GM23338 (cell line): ENCODE measurements at regions not wholly inside any gene's neighbourhood (a gene's known extent, or its start where the extent isn't known, plus 50 kb on each side); places are given as distances from the start of the nearest gene placed in this dataset.

Experiments
- ATAC-seq: fragments of 200-7000 bp; cut with Tn5 transposase; 3 replicates; pipeline ENCODE4 v1.9.1; 2020
- DNase-seq: peaks from one replicate; pipeline ENCODE4 v3.0.0-alpha.2; 2015; ENCODE audit warnings: low spot score
- H2AFZ ChIP-seq: fragments of 200-600 bp; sonication (generic); 2 replicates; pipeline ENCODE4 v1.8.0; 2016; ENCODE audit warnings: antibody characterized with exemption, mild to moderate bottlenecking, moderate library complexity
- H3F3A ChIP-seq: fragments of 200-600 bp; sonication (generic); replicated peaks from 2 replicates; pipeline ENCODE4 v1.8.0; 2017; ENCODE audit warnings: antibody characterized with exemption, mixed run types, low read depth
- H3K27ac ChIP-seq: fragments of 200-600 bp; sonication (generic); 2 replicates; pipeline ENCODE4 v1.6.1; 2016; ENCODE audit warnings: low read depth
- H3K27me3 ChIP-seq: fragments of 200-600 bp; sonication (generic); 2 replicates; pipeline ENCODE4 v1.8.0; 2016; ENCODE audit warnings: mild to moderate bottlenecking, mixed run types, moderate library complexity; ENCODE audit not compliant: insufficient read depth
- H3K36me3 ChIP-seq: fragments of 200-600 bp; sonication (generic); 2 replicates; pipeline ENCODE4 v1.8.0; 2016; ENCODE audit warnings: mild to moderate bottlenecking; ENCODE audit not compliant: insufficient read depth
- H3K4me1 ChIP-seq: fragments of 200-600 bp; sonication (generic); 2 replicates; pipeline ENCODE4 v1.8.0; 2016; ENCODE audit warnings: mild to moderate bottlenecking, moderate library complexity; ENCODE audit not compliant: insufficient read depth
- H3K4me2 ChIP-seq: fragments of 200-600 bp; sonication (generic); 2 replicates; pipeline ENCODE4 v1.7.1; 2017; ENCODE audit warnings: mixed run types
- H3K4me3 ChIP-seq: fragments of 200-600 bp; sonication (generic); 2 replicates; pipeline ENCODE4 v1.6.1; 2016; ENCODE audit warnings: mixed run types
- H3K79me2 ChIP-seq: fragments of 200-600 bp; sonication (generic); replicated peaks from 2 replicates; pipeline ENCODE4 v1.8.0; 2017; ENCODE audit warnings: mild to moderate bottlenecking; ENCODE audit not compliant: insufficient read depth
- H3K9me2 ChIP-seq: fragments of 200-600 bp; sonication (generic); 2 replicates; pipeline ENCODE4 v1.8.0; 2017; ENCODE audit not compliant: insufficient read depth
- H4K20me1 ChIP-seq: fragments of 200-600 bp; sonication (generic); replicated peaks from 2 replicates; pipeline ENCODE4 v1.8.0; 2017; ENCODE audit warnings: mild to moderate bottlenecking; ENCODE audit not compliant: insufficient read depth
- H3K27ac Mint-ChIP-seq: 2 replicates; pipeline ENCODE4 v1.8.0; 2020; ENCODE audit warnings: inconsistent platforms, mild to moderate bottlenecking, moderate library complexity, mixed read lengths
- H3K27me3 Mint-ChIP-seq: 3 replicates; pipeline ENCODE4 v1.8.0; 2022; ENCODE audit warnings: low read depth, mild to moderate bottlenecking, moderate library complexity, mixed read lengths, inconsistent platforms; ENCODE audit not compliant: insufficient read depth, poor library complexity
- H3K36me3 Mint-ChIP-seq: 3 replicates; pipeline ENCODE4 v1.8.0; 2021; ENCODE audit warnings: low read depth, mild to moderate bottlenecking, inconsistent platforms, moderate library complexity, mixed read lengths
- H3K4me1 Mint-ChIP-seq: 3 replicates; pipeline ENCODE4 v1.8.0; 2020; ENCODE audit warnings: mild to moderate bottlenecking, inconsistent platforms, mixed read lengths
- H3K4me3 Mint-ChIP-seq: 3 replicates; pipeline ENCODE4 v1.8.0; 2021; ENCODE audit warnings: moderate library complexity, mild to moderate bottlenecking, inconsistent platforms, mixed read lengths
- H3K9me3 Mint-ChIP-seq: 3 replicates; pipeline ENCODE4 v1.8.0; 2020; ENCODE audit warnings: moderate library complexity, mild to moderate bottlenecking, inconsistent platforms, mixed read lengths
- CREB1 ChIP-seq: fragments of 250-450 bp; sonication (Bioruptor Pico); IDR thresholded peaks from 2 replicates; pipeline ENCODE4 v1.5.0; 2020; ENCODE audit warnings: low read depth, mild to moderate bottlenecking, moderate library complexity
- EZH2 ChIP-seq: fragments of 200-600 bp; sonication (generic); IDR thresholded peaks from one replicate; pipeline ENCODE4 v1.8.0; 2017; ENCODE audit warnings: antibody characterized with exemption, mild to moderate bottlenecking, low read depth; ENCODE audit not compliant: unreplicated experiment
- EZH2phosphoT487 ChIP-seq: fragments of 200-600 bp; sonication (generic); IDR thresholded peaks from one replicate; pipeline ENCODE4 v1.8.1; 2018; ENCODE audit warnings: antibody characterized with exemption; ENCODE audit not compliant: unreplicated experiment
- JUNB ChIP-seq: IDR thresholded peaks from one replicate; pipeline ENCODE4 v1.6.1; 2016; ENCODE audit warnings: antibody characterized with exemption; ENCODE audit not compliant: unreplicated experiment
- NANOG ChIP-seq: IDR thresholded peaks from 2 replicates; pipeline ENCODE4 v1.6.1; 2016; ENCODE audit warnings: antibody characterized with exemption, borderline replicate concordance
- POLR2AphosphoS5 ChIP-seq: IDR thresholded peaks from 2 replicates; pipeline ENCODE4 v1.6.1; 2016; ENCODE audit warnings: antibody characterized with exemption, low read depth
- REST ChIP-seq: IDR thresholded peaks from one replicate; pipeline ENCODE4 v1.6.1; 2018; ENCODE audit warnings: antibody characterized with exemption; ENCODE audit not compliant: unreplicated experiment
- STAT1 ChIP-seq: IDR thresholded peaks from one replicate; pipeline ENCODE4 v1.6.1; 2016; ENCODE audit warnings: antibody characterized with exemption; ENCODE audit not compliant: unreplicated experiment
- ZNF114 ChIP-seq: fragments of 250-450 bp; sonication (Bioruptor Pico); IDR thresholded peaks from 2 replicates; pipeline ENCODE4 v1.5.0; 2020; ENCODE audit warnings: mild to moderate bottlenecking, moderate library complexity
- ZNF331 ChIP-seq: fragments of 250-450 bp; sonication (Bioruptor Pico); IDR thresholded peaks from 2 replicates; pipeline ENCODE4 v1.5.0; 2020; ENCODE audit warnings: low read depth, mild to moderate bottlenecking, moderate library complexity
- TF ChIP-seq, protein P1 (sequence below): IDR thresholded peaks from 2 replicates; pipeline ENCODE4 v1.6.1; 2016; ENCODE audit warnings: antibody characterized with exemption
- TF ChIP-seq, protein P2 (sequence below): fragments of 250-450 bp; sonication (Bioruptor Pico); IDR thresholded peaks from 2 replicates; pipeline ENCODE4 v1.5.0; 2020; ENCODE audit warnings: mild to moderate bottlenecking, moderate library complexity

DNA sequence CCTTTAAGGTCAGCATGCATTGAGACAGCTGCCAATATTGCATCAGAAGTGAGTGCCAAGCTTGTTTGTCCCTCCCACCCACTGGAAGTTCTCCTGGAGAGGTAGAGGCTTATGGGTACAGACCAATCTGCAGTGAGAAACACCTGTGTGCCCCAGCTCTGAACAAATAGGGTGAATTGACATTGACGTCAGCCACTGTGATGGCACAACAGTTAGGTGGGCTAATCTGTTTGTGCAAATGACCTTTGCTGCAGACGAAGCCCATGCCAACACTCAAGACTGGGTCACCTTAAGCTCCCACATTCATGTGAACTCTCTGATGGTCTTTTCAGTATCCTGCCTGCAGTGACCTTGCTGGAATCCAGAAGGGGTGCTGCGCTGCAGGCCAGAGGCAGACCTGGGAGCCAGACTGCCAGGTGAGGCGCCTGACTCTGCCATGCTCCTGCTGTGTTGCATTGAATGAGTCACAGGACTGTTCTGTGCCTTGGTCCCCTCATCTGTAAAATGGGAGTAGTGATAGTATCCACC lies 99.9 kb downstream of the ALDH8A1 start:
- H3K4me3 ChIP-seq, result no peak overlapping the region
- no peak for TF ChIP-seq ZNF331 (CRISPR knock-in tag)
- TF ChIP-seq POLR2AphosphoS5, result no peak
- TF ChIP-seq NANOG, result no peak
- no peak for TF ChIP-seq EZH2phosphoT487
- no peaks in the 10 kb centered on the region for H3K9me2 ChIP-seq
- DNase-seq, result no peak
- no peaks in the 10 kb centered on the region for H3F3A ChIP-seq
- ATAC-seq, result peak; percentile 27; the same call in 2 of the 3 replicates
- H3K27ac ChIP-seq, result no peak overlapping the region
- H3K36me3 Mint-ChIP-seq, result no peaks in the 10 kb centered on the region
- H3K27me3 Mint-ChIP-seq, result peaks cover 3% of the 10 kb centered on the region
- H2AFZ ChIP-seq, result no peak overlapping the region
- H3K4me3 Mint-ChIP-seq, result no peak overlapping the region
- H3K4me1 ChIP-seq, result peaks cover 10% of the 10 kb centered on the region; the same call in 1 of the 2 replicates
- no peak overlapping the region for H3K27ac Mint-ChIP-seq
- H3K36me3 ChIP-seq, result no peaks in the 10 kb centered on the region
- H3K79me2 ChIP-seq, result no peaks in the 10 kb centered on the region
- no peaks in the 10 kb centered on the region for H3K9me3 Mint-ChIP-seq
- peaks cover 16% of the 10 kb centered on the region for H3K4me1 Mint-ChIP-seq
- no peaks in the 10 kb centered on the region for H4K20me1 ChIP-seq
- H3K27me3 ChIP-seq, result no peaks in the 10 kb centered on the region
- H3K4me2 ChIP-seq, result no peak overlapping the region

- no peaks in the 10 kb centered on the region for H3K27me3 ChIP-seq
- H3K36me3 ChIP-seq, result no peaks in the 10 kb centered on the region
- H3K9me3 Mint-ChIP-seq, result no peaks in the 10 kb centered on the region
- H3K36me3 Mint-ChIP-seq, result no peaks in the 10 kb centered on the region
- no peaks in the 10 kb centered on the region for H3F3A ChIP-seq
- H3K4me2 ChIP-seq, result no peak overlapping the region
- no peaks in the 10 kb centered on the region for H3K9me2 ChIP-seq
- H3K4me1 ChIP-seq, result peaks cover 10% of the 10 kb centered on the region; the same call in 1 of the 2 replicates
- no peak for ATAC-seq
- H3K4me3 ChIP-seq, result no peak overlapping the region
- no peak overlapping the region for H3K4me3 Mint-ChIP-seq
- H3K27ac ChIP-seq, result no peak overlapping the region
- DNase-seq, result no peak
- no peaks in the 10 kb centered on the region for H3K79me2 ChIP-seq
- no peak overlapping the region for H2AFZ ChIP-seq
- peaks cover 3% of the 10 kb centered on the region for H3K27me3 Mint-ChIP-seq
- peaks cover 16% of the 10 kb centered on the region for H3K4me1 Mint-ChIP-seq
- H4K20me1 ChIP-seq, result no peaks in the 10 kb centered on the region
- no peak overlapping the region for H3K27ac Mint-ChIP-seq
- TF ChIP-seq STAT1 (no peak), ZNF114 (CRISPR knock-in tag) (no peak), REST (no peak), CREB1 (no peak), POLR2AphosphoS5 (no peak), JUNB (no peak), EZH2 (no peak), NANOG (no peak)
- TF ChIP-seq, protein P1, sequence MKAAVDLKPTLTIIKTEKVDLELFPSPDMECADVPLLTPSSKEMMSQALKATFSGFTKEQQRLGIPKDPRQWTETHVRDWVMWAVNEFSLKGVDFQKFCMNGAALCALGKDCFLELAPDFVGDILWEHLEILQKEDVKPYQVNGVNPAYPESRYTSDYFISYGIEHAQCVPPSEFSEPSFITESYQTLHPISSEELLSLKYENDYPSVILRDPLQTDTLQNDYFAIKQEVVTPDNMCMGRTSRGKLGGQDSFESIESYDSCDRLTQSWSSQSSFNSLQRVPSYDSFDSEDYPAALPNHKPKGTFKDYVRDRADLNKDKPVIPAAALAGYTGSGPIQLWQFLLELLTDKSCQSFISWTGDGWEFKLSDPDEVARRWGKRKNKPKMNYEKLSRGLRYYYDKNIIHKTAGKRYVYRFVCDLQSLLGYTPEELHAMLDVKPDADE, result no peak
- TF ChIP-seq, protein P2, sequence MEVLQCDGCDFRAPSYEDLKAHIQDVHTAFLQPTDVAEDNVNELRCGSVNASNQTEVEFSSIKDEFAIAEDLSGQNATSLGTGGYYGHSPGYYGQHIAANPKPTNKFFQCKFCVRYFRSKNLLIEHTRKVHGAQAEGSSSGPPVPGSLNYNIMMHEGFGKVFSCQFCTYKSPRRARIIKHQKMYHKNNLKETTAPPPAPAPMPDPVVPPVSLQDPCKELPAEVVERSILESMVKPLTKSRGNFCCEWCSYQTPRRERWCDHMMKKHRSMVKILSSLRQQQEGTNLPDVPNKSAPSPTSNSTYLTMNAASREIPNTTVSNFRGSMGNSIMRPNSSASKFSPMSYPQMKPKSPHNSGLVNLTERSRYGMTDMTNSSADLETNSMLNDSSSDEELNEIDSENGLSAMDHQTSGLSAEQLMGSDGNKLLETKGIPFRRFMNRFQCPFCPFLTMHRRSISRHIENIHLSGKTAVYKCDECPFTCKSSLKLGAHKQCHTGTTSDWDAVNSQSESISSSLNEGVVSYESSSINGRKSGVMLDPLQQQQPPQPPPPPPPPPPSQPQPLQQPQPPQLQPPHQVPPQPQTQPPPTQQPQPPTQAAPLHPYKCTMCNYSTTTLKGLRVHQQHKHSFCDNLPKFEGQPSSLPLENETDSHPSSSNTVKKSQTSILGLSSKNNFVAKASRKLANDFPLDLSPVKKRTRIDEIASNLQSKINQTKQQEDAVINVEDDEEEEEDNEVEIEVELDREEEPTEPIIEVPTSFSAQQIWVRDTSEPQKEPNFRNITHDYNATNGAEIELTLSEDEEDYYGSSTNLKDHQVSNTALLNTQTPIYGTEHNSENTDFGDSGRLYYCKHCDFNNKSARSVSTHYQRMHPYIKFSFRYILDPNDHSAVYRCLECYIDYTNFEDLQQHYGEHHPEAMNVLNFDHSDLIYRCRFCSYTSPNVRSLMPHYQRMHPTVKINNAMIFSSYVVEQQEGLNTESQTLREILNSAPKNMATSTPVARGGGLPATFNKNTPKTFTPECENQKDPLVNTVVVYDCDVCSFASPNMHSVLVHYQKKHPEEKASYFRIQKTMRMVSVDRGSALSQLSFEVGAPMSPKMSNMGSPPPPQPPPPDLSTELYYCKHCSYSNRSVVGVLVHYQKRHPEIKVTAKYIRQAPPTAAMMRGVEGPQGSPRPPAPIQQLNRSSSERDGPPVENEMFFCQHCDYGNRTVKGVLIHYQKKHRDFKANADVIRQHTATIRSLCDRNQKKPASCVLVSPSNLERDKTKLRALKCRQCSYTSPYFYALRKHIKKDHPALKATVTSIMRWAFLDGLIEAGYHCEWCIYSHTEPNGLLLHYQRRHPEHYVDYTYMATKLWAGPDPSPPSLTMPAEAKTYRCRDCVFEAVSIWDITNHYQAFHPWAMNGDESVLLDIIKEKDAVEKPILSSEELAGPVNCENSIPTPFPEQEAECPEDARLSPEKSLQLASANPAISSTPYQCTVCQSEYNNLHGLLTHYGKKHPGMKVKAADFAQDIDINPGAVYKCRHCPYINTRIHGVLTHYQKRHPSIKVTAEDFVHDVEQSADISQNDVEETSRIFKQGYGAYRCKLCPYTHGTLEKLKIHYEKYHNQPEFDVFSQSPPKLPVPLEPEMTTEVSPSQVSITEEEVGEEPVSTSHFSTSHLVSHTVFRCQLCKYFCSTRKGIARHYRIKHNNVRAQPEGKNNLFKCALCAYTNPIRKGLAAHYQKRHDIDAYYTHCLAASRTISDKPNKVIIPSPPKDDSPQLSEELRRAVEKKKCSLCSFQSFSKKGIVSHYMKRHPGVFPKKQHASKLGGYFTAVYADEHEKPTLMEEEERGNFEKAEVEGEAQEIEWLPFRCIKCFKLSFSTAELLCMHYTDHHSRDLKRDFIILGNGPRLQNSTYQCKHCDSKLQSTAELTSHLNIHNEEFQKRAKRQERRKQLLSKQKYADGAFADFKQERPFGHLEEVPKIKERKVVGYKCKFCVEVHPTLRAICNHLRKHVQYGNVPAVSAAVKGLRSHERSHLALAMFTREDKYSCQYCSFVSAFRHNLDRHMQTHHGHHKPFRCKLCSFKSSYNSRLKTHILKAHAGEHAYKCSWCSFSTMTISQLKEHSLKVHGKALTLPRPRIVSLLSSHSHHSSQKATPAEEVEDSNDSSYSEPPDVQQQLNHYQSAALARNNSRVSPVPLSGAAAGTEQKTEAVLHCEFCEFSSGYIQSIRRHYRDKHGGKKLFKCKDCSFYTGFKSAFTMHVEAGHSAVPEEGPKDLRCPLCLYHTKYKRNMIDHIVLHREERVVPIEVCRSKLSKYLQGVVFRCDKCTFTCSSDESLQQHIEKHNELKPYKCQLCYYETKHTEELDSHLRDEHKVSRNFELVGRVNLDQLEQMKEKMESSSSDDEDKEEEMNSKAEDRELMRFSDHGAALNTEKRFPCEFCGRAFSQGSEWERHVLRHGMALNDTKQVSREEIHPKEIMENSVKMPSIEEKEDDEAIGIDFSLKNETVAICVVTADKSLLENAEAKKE, result no peak
Observed at GRCh38 chr6:134848076-134848475, 101.8 kb downstream of the ALDH8A1 start.
